ENCODE measurements at regions not wholly inside any gene's neighbourhood (a gene's known extent, or its start where the extent isn't known, plus 50 kb on each side); places are given as distances from the start of the nearest gene placed in this dataset.

- Histone ChIP-seq H3K9me3 (no peaks in the 10 kb centered on the region; the same call in 1 of the 2 replicates), H3K27ac (no peak overlapping the region), H3K4me2 (no peak overlapping the region), H3K27me3 (no peaks in the 10 kb centered on the region), H3K4me3 (no peak overlapping the region), H3K36me3 (no peaks in the 10 kb centered on the region), H4K20me1 (no peaks in the 10 kb centered on the region), H3K9ac (no peak overlapping the region), H3K4me1 (no peaks in the 10 kb centered on the region)
- no peak for TF ChIP-seq Cebpa-rat (IDR thresholded peaks at IDR 0.05)
Measured at GRCh38 chr12:127716166-127716565, 550.8 kb upstream of the TMEM132C start.

GRCh38 chr12:127717278-127717677, 549.7 kb upstream of the TMEM132C start:
- H3K4me2 ChIP-seq, result no peak overlapping the region
- H3K27ac ChIP-seq, result no peak overlapping the region
- H3K27me3 ChIP-seq, result no peaks in the 10 kb centered on the region
- TF ChIP-seq Cebpa-rat (IDR thresholded peaks at IDR 0.05), result no peak
- H3K9ac ChIP-seq, result no peak overlapping the region
- H3K36me3 ChIP-seq, result no peaks in the 10 kb centered on the region
- no peaks in the 10 kb centered on the region for H4K20me1 ChIP-seq
- no peak overlapping the region for H3K4me3 ChIP-seq
- no peaks in the 10 kb centered on the region for H3K4me1 ChIP-seq
- no peaks in the 10 kb centered on the region for H3K9me3 ChIP-seq

DNA sequence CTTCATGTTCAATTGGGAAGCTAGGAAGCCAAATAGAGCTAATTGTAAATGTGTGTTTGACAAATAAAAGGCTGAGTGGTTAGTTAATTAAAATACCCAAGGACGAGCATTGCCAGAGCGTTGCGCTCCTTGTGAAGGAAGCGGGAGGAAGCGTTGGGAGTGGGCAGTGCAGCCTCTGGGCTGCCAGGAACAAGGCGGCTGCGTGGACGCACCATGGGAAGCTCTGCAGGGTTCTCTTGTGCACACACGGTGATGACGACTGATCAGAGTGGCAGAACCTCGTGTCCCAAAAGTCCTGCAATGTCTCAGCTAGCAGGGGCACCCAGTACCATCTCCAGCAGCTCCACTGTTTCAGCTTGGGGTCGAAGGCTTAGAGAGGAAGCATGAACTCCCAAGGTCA, 546.6 kb upstream of the TMEM132C start:
- Histone ChIP-seq H3K4me3 (no peak overlapping the region), H3K9ac (no peak overlapping the region), H3K36me3 (no peaks in the 10 kb centered on the region), H3K27me3 (no peaks in the 10 kb centered on the region), H4K20me1 (no peaks in the 10 kb centered on the region), H3K4me1 (peaks cover 5% of the 10 kb centered on the region; the same call in 1 of the 2 replicates), H3K9me3 (peaks cover 6% of the 10 kb centered on the region), H3K27ac (no peak overlapping the region), H3K4me2 (no peak overlapping the region)
- TF ChIP-seq Cebpa-rat (IDR thresholded peaks at IDR 0.05), result no peak

- no peaks in the 10 kb centered on the region for H3K27me3 ChIP-seq
- H3K9ac ChIP-seq, result no peak overlapping the region
- H3K9me3 ChIP-seq, result peaks cover 6% of the 10 kb centered on the region
- TF ChIP-seq Cebpa-rat (IDR thresholded peaks at IDR 0.05), result no peak
- H3K36me3 ChIP-seq, result no peaks in the 10 kb centered on the region
- no peak overlapping the region for H3K4me3 ChIP-seq
- H3K4me1 ChIP-seq, result peaks cover 5% of the 10 kb centered on the region; the same call in 1 of the 2 replicates
- no peak overlapping the region for H3K4me2 ChIP-seq
- no peaks in the 10 kb centered on the region for H4K20me1 ChIP-seq
- no peak overlapping the region for H3K27ac ChIP-seq
Measured at GRCh38 chr12:127722611-127723010, 544.4 kb upstream of the TMEM132C start.

GRCh38 chr12:127723251-127723650, 543.7 kb upstream of the TMEM132C start:
- Histone ChIP-seq H3K9ac (no peak overlapping the region), H4K20me1 (no peaks in the 10 kb centered on the region), H3K9me3 (peaks cover 6% of the 10 kb centered on the region), H3K4me2 (no peak overlapping the region), H3K4me3 (no peak overlapping the region), H3K36me3 (no peaks in the 10 kb centered on the region), H3K27me3 (no peaks in the 10 kb centered on the region), H3K27ac (no peak overlapping the region), H3K4me1 (peaks cover 7% of the 10 kb centered on the region; the same call in 1 of the 2 replicates)
- no peak for TF ChIP-seq Cebpa-rat (IDR thresholded peaks at IDR 0.05)

GRCh38 chr12:127726671-127727315, 540.2 kb upstream of the TMEM132C start:
- no peak overlapping the region for H3K9ac ChIP-seq
- H3K9me3 ChIP-seq, result peaks cover 6% of the 10 kb centered on the region
- no peaks in the 10 kb centered on the region for H3K27me3 ChIP-seq
- H3K4me1 ChIP-seq, result peaks cover 35% of the 10 kb centered on the region
- no peak for TF ChIP-seq Cebpa-rat (IDR thresholded peaks at IDR 0.05)
- H3K27ac ChIP-seq, result no peak overlapping the region
- no peak overlapping the region for H3K4me2 ChIP-seq
- H4K20me1 ChIP-seq, result no peaks in the 10 kb centered on the region
- H3K4me3 ChIP-seq, result no peak overlapping the region
- H3K36me3 ChIP-seq, result no peaks in the 10 kb centered on the region

- no peaks in the 10 kb centered on the region for H4K20me1 ChIP-seq
- peaks cover 39% of the 10 kb centered on the region for H3K4me1 ChIP-seq
- H3K36me3 ChIP-seq, result no peaks in the 10 kb centered on the region
- H3K4me2 ChIP-seq, result peak overlapping the region; percentile 62
- no peak overlapping the region for H3K9ac ChIP-seq
- no peak overlapping the region for H3K4me3 ChIP-seq
- H3K27me3 ChIP-seq, result no peaks in the 10 kb centered on the region
- no peak overlapping the region for H3K27ac ChIP-seq
- peaks cover 6% of the 10 kb centered on the region for H3K9me3 ChIP-seq
- TF ChIP-seq Cebpa-rat (IDR thresholded peaks at IDR 0.05), result no peak
Measured at GRCh38 chr12:127728285-127728684, 538.7 kb upstream of the TMEM132C start.

- Histone ChIP-seq H3K9me3 (peaks cover 9% of the 10 kb centered on the region), H4K20me1 (no peaks in the 10 kb centered on the region), H3K4me3 (no peak overlapping the region), H3K36me3 (no peaks in the 10 kb centered on the region), H3K4me2 (peak overlapping the region; percentile 62), H3K27ac (no peak overlapping the region), H3K27me3 (no peaks in the 10 kb centered on the region), H3K4me1 (peaks cover 39% of the 10 kb centered on the region), H3K9ac (no peak overlapping the region)
- no peak for TF ChIP-seq Cebpa-rat (IDR thresholded peaks at IDR 0.05)
Measured at GRCh38 chr12:127728729-127729128, 538.2 kb upstream of the TMEM132C start.

DNA sequence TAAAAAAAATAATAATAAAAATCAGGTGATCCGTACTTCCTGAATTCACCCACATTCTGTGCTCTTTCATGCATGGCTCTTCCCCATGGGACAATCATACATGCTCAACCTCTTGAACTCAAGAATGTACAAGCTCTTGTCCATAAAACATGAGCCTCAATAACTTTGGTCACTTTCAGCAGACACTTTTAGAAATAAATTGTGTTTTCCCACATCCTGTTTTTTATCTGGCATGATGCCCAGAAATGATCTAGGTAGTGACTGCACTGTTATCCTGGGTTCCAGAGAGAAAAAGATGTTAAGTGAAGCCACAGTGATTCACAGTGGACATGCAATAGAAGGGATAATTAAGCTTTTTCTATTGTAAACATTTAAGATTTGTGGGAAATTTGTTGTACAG, 537.6 kb upstream of the TMEM132C start:
- no peaks in the 10 kb centered on the region for H4K20me1 ChIP-seq
- no peak for TF ChIP-seq Cebpa-rat (IDR thresholded peaks at IDR 0.05)
- no peaks in the 10 kb centered on the region for H3K27me3 ChIP-seq

GRCh38 chr12:127731657-127732056, 535.3 kb upstream of the TMEM132C start:
- TF ChIP-seq Cebpa-rat (IDR thresholded peaks at IDR 0.05), result no peak
- Histone ChIP-seq H3K36me3 (no peaks in the 10 kb centered on the region), H3K27me3 (no peaks in the 10 kb centered on the region), H3K27ac (no peak overlapping the region), H3K4me2 (peak overlapping the region; percentile 25), H3K4me1 (peaks cover 34% of the 10 kb centered on the region), H3K4me3 (no peak overlapping the region), H4K20me1 (no peaks in the 10 kb centered on the region), H3K9ac (no peak overlapping the region), H3K9me3 (0 out of 2 replicates have a peak, but pooled peaks cover 3% of the 10 kb centered on the region)

More for the DNA sequence above, 537.6 kb upstream of the TMEM132C start:
- no peak overlapping the region for H3K27ac ChIP-seq
- peaks cover 39% of the 10 kb centered on the region for H3K4me1 ChIP-seq
- H3K9ac ChIP-seq, result no peak overlapping the region
- H3K4me3 ChIP-seq, result no peak overlapping the region
- peak overlapping the region; percentile 62 for H3K4me2 ChIP-seq
- H3K36me3 ChIP-seq, result no peaks in the 10 kb centered on the region
- peaks cover 9% of the 10 kb centered on the region for H3K9me3 ChIP-seq
